Activated CD4-positive, alpha-beta memory T cell treated with anti-CD3 and anti-CD28 coated beads for 36 hours (primary cell): ENCODE measurements at regions not wholly inside any gene's neighbourhood (a gene's known extent, or its start where the extent isn't known, plus 50 kb on each side); places are given as distances from the start of the nearest gene placed in this dataset.
"Not testable (repeated sequence)": the region's sequence is repeated elsewhere in the genome, so short reads cannot be mapped to it uniquely, and the experiment has no call there.

Source experiments
- CTCF ChIA-PET: fragments of 350-600 bp; sonication (Branson Sonifier 250); formaldehyde crosslinking; loops from one replicate; lab custom pipeline; 2021; ENCODE audit warnings: antibody characterized with exemption, inconsistent platforms; lab: Charles Lee
- POLR2A ChIA-PET: fragments of 350-600 bp; sonication (Branson Sonifier 250); formaldehyde crosslinking; loops from one replicate; lab custom pipeline; 2021; ENCODE audit warnings: antibody characterized with exemption; lab: Charles Lee
- DNase-seq: peaks from one replicate; pipeline ENCODE4 v3.0.0-alpha.2; 2020
- H3K27ac Mint-ChIP-seq: one replicate; pipeline ENCODE4 v1.8.0; 2021; ENCODE audit warnings: mixed read lengths
- H3K27me3 Mint-ChIP-seq: one replicate; pipeline ENCODE4 v1.8.0; 2021; ENCODE audit warnings: mixed read lengths
- H3K36me3 Mint-ChIP-seq: one replicate; pipeline ENCODE4 v1.8.0; 2021; ENCODE audit warnings: mixed read lengths
- H3K4me1 Mint-ChIP-seq: one replicate; pipeline ENCODE4 v1.8.0; 2021; ENCODE audit warnings: low read depth, mixed read lengths
- H3K4me3 Mint-ChIP-seq: one replicate; pipeline ENCODE4 v1.8.0; 2021; ENCODE audit warnings: mild to moderate bottlenecking, mixed read lengths
- H3K9me3 Mint-ChIP-seq: one replicate; pipeline ENCODE4 v1.8.0; 2021; ENCODE audit warnings: mixed read lengths
- intact Hi-C: fragments of 100-400 bp; cut with micrococcal nuclease; formaldehyde crosslinking; loops from one replicate; pipeline ENCODE4 v1.15.1; 2023

DNA sequence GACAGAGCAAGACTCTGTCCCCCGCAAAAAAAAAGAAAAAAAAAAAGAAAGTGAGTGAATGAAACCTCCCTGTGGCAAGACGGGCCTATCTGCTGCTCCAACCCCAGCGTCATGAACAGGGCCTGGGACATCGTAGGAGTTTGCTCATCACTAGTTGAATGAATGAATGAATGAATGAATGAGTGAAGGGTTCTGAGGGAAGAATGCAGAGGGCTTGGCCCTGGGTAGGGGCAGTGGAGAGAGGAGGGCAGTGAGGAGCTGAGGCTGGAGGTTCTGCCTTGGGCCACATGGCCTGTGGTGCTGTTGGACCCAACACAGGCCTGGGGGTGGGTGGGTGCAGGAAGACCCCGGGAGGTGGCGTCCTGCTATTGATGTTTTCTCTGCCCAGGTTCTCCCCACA lies 125.5 kb upstream of the CIBAR2 start:
- H3K4me1 Mint-ChIP-seq, result no peaks in the 10 kb centered on the region
- intact Hi-C loops, result no loop called here
- ChIA-PET CTCF (interaction anchor here (0.5 to 1.6 kb wide), 3 partner anchors 15 to 1790 kb away, joined by 3 to 4 read pairs (median 4); no protein-coding TSS in a partner anchor), POLR2A (no interaction called here)
- no peak for DNase-seq
- peaks cover 21% of the 10 kb centered on the region for H3K27me3 Mint-ChIP-seq
- H3K9me3 Mint-ChIP-seq, result no peaks in the 10 kb centered on the region
- no peak overlapping the region for H3K27ac Mint-ChIP-seq
- H3K4me3 Mint-ChIP-seq, result no peak overlapping the region
- H3K36me3 Mint-ChIP-seq, result no peaks in the 10 kb centered on the region

DNA sequence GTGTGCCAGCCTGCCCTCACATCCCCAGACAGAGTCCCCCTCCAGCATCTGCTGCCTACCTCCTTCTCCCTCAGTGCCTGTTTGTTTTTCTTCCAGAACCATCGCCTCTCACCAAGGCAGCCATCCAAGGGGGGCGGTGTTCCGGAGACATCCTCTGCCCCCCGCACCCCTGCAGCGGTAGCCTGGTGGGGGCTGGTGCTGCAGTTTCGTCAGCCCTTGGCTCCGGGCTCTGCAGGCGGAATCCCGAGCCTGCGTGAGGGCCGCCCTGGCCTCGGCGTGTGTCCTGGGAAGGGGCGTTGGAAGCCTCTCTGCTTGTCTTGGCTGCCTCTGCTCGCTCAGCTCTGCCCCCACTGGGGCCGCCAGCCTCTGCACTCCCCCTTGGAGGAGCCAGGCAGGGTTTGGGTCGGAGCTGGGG lies 126.0 kb upstream of the CIBAR2 start:
- no peaks in the 10 kb centered on the region for H3K9me3 Mint-ChIP-seq
- H3K27ac Mint-ChIP-seq, result no peak overlapping the region
- CTCF ChIA-PET, result interaction anchor here (1.6 kb wide), 1 partner anchor 14 kb away, joined by 4 read pairs; no protein-coding TSS in a partner anchor
- intact Hi-C loops, result no loop called here
- H3K27me3 Mint-ChIP-seq, result peaks cover 19% of the 10 kb centered on the region
- DNase-seq, result no peak
- no peaks in the 10 kb centered on the region for H3K36me3 Mint-ChIP-seq
- H3K4me1 Mint-ChIP-seq, result no peaks in the 10 kb centered on the region
- POLR2A ChIA-PET, result no interaction called here
- H3K4me3 Mint-ChIP-seq, result no peak overlapping the region

DNA sequence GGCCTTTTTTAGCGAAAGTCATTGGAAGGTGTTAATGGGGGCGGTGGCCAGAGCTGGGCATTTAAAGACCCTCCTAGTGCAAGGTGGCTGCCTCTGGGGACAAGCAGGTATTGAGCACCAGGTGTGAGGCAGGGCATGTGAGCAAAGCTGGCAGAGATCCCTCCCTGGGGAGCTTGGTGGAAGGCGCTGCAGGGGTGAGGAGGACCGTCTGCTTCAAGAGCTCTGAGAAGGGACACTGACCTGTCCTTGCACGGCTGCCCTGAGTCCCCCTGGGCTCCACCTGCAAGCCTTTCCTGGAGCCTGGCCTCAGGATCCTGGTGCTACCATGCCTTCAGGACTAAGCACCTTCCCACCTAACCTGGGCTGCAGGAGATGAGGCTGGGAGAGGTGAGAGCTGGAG lies 127.0 kb upstream of the CIBAR2 start:
- no peak for DNase-seq
- intact Hi-C loops, result no loop called here
- no peaks in the 10 kb centered on the region for H3K36me3 Mint-ChIP-seq

DNA sequence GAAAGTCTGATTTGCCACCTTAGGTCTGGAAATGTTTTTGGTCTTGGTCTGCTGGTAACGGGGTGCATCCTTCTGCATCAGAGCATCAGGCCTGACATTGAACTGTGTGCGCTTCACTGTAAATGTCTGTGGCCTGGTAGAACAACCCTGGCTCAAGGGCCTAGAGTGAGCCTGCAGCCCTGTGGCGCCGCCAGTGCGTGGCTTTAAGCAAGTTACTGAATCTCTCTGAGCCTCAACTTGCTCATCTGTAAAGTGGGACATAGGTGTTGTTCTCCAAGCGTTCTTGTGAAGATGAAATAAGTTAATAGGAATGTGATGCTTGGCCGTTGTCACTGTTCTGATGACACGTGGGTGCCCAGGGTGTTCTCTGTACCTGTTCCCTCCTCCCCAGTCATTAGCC lies 127.6 kb upstream of the CIBAR2 start:
- DNase-seq, result no peak
- ChIA-PET POLR2A (no interaction called here), CTCF (no interaction called here)
- peaks cover 11% of the 10 kb centered on the region for H3K27me3 Mint-ChIP-seq
- no peaks in the 10 kb centered on the region for H3K36me3 Mint-ChIP-seq
- intact Hi-C loops, result loop anchor here (10.0 kb wide), 1 partner anchor 125 kb away; the partner anchor contains the start of gene CIBAR2
- H3K27ac Mint-ChIP-seq, result no peak overlapping the region
- no peak overlapping the region for H3K4me3 Mint-ChIP-seq
- no peaks in the 10 kb centered on the region for H3K4me1 Mint-ChIP-seq
- H3K9me3 Mint-ChIP-seq, result no peaks in the 10 kb centered on the region

More for the DNA sequence above, 127.0 kb upstream of the CIBAR2 start:
- H3K9me3 Mint-ChIP-seq, result no peaks in the 10 kb centered on the region
- ChIA-PET CTCF (interaction anchor here (1.6 kb wide), 1 partner anchor 13 kb away, joined by 4 read pairs; no protein-coding TSS in a partner anchor), POLR2A (no interaction called here)
- H3K27me3 Mint-ChIP-seq, result peaks cover 13% of the 10 kb centered on the region
- no peak overlapping the region for H3K27ac Mint-ChIP-seq
- no peaks in the 10 kb centered on the region for H3K4me1 Mint-ChIP-seq
- H3K4me3 Mint-ChIP-seq, result no peak overlapping the region

DNA sequence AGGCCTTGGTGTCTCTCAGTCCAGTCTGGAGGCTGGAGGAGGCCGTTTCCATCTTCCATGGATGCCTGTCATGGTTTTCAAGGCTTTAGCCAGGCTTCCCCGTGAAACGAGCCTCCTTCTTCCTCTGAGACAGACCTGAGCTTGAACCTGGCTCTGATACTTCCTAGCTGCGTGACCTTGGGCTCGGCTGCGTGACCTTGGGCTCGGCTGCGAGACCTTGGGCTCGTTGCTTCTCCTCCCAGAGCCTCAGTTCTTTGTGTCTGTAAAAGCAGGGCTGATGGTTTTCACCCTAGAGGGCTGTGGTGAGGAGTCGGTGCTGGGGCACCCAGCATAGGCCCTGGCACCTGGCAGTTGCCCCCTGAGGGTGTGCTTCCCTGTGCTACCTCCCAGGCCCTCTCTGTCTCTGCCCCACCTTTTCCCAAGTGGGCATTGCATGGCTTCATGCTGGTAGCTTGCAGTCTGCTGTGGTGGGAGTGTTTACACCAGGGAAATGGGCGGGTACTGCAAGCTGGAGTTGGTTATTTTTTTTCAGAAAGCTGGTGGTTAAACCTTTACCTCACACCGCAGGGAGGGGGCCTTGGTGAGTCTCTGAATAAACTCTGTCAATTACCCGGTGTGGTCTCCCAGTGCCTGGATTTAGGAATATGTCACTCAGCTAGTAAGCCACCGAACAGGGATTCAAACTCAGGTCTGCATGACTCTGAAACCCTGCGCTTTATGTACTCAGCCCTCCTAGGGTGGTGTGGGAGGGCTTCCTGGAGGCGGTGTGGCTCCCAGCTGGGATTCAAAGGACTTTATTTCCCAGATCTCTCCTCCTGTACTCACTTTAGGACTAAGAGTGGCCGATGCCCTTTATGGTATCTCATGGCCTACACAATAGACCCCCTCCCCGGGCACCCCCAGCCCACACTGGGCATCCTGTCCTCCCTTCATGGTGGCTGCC lies 129.0 kb upstream of the CIBAR2 start:
- no peak for DNase-seq
- POLR2A ChIA-PET, result no interaction called here

DNA sequence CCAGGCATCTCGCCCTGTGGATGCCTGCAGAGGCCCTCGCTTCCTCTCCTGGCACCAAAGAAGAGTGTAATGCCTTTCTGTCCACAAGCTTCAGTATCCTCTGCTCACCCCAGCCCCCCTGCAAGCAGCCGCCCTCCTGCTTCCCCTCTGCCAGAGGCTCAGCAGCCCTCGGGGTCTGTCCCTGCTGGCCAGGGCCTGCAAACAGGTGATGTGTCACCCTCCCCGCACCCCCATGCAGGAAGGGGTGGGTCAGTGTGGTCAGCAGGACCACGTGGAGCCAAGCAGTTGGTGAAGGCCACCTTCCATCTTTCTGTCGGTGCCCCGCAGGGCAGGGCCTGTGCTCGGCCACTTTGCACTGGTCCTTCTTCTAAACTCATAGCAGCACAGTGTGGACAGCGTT lies 129.9 kb upstream of the CIBAR2 start:
- no peak overlapping the region for H3K27ac Mint-ChIP-seq
- H3K27me3 Mint-ChIP-seq, result peaks cover 10% of the 10 kb centered on the region

More for the DNA sequence above, 129.0 kb upstream of the CIBAR2 start:
- no peaks in the 10 kb centered on the region for H3K36me3 Mint-ChIP-seq
- no peak overlapping the region for H3K27ac Mint-ChIP-seq
- no peak overlapping the region for H3K4me3 Mint-ChIP-seq
- H3K27me3 Mint-ChIP-seq, result peaks cover 12% of the 10 kb centered on the region
- intact Hi-C loops, result loop anchor here (10.0 kb wide), 1 partner anchor 126 kb away; the partner anchor contains the start of gene CIBAR2
- peaks cover 2% of the 10 kb centered on the region for H3K4me1 Mint-ChIP-seq
- no peaks in the 10 kb centered on the region for H3K9me3 Mint-ChIP-seq
- CTCF ChIA-PET, result interaction anchor here (1.2 to 1.4 kb wide), 2 partner anchors 12 to 14 kb away, joined by 3 to 5 read pairs; no protein-coding TSS in a partner anchor

DNA sequence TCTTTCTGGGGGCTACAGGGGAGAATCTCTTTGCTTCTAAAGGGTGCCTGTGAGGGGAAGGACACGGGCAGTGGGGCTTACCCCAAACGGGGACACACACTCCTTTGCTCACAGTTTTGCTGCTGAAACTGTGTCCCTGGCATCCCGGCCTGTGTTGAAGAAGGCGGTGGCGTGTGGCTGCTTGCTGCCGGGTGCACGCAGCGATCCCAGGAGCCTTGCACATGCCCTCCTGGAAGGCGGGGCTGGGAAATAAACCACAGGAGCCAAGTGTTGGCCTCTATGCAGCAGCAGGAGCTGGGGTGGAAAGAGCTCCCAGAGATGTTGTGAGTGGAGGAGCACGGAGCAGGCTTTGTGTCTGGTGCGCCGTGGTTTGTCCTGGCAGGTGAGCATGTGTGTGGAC lies 131.0 kb upstream of the CIBAR2 start:
- no peaks in the 10 kb centered on the region for H3K36me3 Mint-ChIP-seq
- POLR2A ChIA-PET, result no interaction called here
- CTCF ChIA-PET, result no interaction called here
- no peak overlapping the region for H3K4me3 Mint-ChIP-seq
- H3K27ac Mint-ChIP-seq, result no peak overlapping the region
- H3K27me3 Mint-ChIP-seq, result peaks cover 11% of the 10 kb centered on the region
- intact Hi-C loops, result loop anchor here (10.0 kb wide), 1 partner anchor 129 kb away; the partner anchor contains the start of gene CIBAR2
- no peak for DNase-seq
- H3K9me3 Mint-ChIP-seq, result no peaks in the 10 kb centered on the region
- H3K4me1 Mint-ChIP-seq, result peaks cover 2% of the 10 kb centered on the region

More for the DNA sequence above, 129.9 kb upstream of the CIBAR2 start:
- Mint-ChIP-seq H3K4me1 (peaks cover 2% of the 10 kb centered on the region), H3K9me3 (no peaks in the 10 kb centered on the region), H3K4me3 (no peak overlapping the region), H3K36me3 (no peaks in the 10 kb centered on the region)
- CTCF ChIA-PET, result interaction anchor here (1.2 kb wide), 1 partner anchor 13 kb away, joined by 3 read pairs; no protein-coding TSS in a partner anchor
- no peak for DNase-seq
- intact Hi-C loops, result loop anchor here (10.0 kb wide), 1 partner anchor 127 kb away; the partner anchor contains the start of gene CIBAR2
- POLR2A ChIA-PET, result no interaction called here

DNA sequence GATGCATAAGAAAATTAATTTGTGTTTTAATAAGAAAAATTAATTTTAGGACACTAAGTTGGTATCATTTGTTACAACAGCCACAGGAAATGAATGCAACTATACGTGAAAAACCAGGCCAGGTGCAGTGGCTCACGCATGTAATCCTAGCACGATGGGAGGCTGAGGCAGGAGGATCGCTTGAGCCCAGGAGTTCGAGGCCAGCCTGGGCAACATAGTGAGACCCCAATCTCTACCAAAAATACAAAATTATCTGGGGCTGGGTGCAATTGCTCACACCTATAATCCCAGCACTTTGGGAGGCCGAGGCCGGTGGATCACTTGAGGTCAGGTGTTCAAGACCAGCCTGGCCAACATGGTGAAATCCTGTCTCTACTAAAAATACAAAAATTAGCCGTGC lies 132.2 kb upstream of the CIBAR2 start:
- H3K4me1 Mint-ChIP-seq, POLR2A ChIA-PET, DNase-seq, H3K36me3 Mint-ChIP-seq, H3K4me3 Mint-ChIP-seq, H3K9me3 Mint-ChIP-seq, H3K27ac Mint-ChIP-seq: not testable (repeated sequence)
- peaks cover 11% of the 10 kb centered on the region for H3K27me3 Mint-ChIP-seq
- CTCF ChIA-PET, result interaction anchor here (0.6 to 1.5 kb wide), 4 partner anchors 9 to 266 kb away, joined by 3 to 7 read pairs (median 4); no protein-coding TSS in a partner anchor
- intact Hi-C loops, result loop anchor here (10.0 kb wide), 1 partner anchor 130 kb away; the partner anchor contains the start of gene CIBAR2

DNA sequence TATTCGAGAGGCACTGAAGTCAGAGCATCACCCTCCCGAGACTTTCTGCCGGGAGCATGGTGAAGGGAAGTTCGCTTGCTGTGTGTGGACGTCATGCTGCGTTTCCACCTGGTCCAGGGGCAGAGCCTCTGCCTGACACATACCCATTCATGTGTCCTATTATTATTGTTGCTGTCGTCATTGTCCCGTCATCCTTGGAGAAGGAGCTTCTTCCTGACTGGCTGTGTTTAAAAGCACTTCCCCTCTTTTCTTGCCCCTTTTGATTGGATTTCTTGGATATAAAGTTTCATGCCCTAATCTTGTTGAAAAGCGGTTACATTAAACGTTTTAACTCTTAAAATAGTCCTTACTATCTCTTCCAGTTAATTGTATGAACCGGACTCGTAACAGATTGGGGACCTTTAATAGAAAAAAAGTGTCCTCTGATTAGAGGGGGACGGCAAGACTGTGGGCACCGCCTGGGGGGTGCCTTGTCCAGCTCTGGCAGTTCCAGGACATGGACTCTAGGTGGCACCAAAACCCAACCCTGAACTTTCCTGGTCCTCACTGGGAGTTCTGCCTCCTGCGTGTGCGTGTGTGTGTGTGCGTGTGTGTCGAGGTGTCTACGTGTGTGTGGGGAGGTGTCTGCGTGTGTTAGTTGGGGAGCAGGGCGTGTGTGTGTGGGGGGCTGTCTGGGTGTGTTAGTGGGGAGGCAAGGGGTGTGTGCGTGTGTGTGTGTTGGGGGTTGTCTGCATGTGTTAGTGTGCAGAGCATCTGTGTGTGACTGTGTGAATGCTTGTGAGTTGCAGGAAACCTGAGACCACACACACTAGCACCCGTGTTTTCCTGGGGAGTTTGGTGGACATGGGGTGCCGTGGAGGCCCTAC lies 133.3 kb upstream of the CIBAR2 start:
- Mint-ChIP-seq H3K9me3 (no peaks in the 10 kb centered on the region), H3K36me3 (no peaks in the 10 kb centered on the region), H3K27me3 (peaks cover 6% of the 10 kb centered on the region), H3K4me3 (no peak overlapping the region), H3K4me1 (peaks cover 2% of the 10 kb centered on the region), H3K27ac (no peak overlapping the region)
- ChIA-PET CTCF (interaction anchor here (0.5 to 1.5 kb wide), 14 partner anchors 7 to 267 kb away, joined by 3 to 7 read pairs (median 3); no protein-coding TSS in a partner anchor), POLR2A (no interaction called here)
- DNase-seq, result peak; percentile 64
- intact Hi-C loops, result loop anchor here (10.0 kb wide), 1 partner anchor 131 kb away; the partner anchor contains the start of gene CIBAR2

DNA sequence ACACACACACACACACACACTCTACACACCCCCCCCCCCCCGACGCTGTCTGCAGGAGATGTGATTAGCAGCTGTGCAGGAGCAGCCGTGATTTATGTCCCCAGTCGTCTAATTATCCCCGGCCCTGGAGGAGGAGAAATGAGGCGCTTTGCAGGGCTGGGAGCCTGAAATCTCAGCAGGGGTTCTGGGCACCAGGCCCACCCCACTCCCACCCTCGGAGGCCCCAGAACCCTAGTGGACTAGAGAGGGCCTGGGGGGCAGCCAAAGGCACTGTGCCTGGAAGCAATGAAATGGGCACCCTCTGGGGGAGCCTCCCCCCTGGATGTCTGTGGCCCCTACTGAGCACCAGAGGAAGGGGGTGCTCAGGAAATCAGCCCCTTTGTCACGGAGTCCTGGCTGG lies 134.2 kb upstream of the CIBAR2 start:
- ChIA-PET CTCF (no interaction called here), POLR2A (no interaction called here)
- peaks cover 6% of the 10 kb centered on the region for H3K27me3 Mint-ChIP-seq
- no peak for DNase-seq
- H3K36me3 Mint-ChIP-seq, result no peaks in the 10 kb centered on the region
- no peak overlapping the region for H3K4me3 Mint-ChIP-seq
- no peak overlapping the region for H3K27ac Mint-ChIP-seq
- peaks cover 2% of the 10 kb centered on the region for H3K4me1 Mint-ChIP-seq
- intact Hi-C loops, result loop anchor here (10.0 kb wide), 1 partner anchor 132 kb away; the partner anchor contains the start of gene CIBAR2
- H3K9me3 Mint-ChIP-seq, result no peaks in the 10 kb centered on the region

DNA sequence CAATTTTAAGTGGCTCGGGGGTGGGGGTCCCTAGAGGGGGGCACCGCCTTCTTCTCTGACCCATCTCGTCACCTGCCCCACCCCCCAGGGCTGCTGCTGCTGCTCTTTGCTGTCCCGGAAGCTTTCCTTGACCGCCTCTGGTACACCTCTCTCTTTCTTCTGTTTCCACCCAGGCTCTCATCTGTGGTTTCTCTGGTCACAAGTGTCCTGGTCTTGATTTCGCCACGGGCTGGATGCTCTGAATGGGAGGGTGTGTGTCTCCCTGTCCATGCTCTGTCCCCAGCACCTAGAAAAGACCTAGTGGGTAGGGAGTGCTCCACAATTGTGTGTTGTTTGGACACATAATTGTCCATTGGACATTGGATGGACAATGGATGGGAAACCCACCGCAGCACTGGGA lies 134.7 kb upstream of the CIBAR2 start:
- H3K4me1 Mint-ChIP-seq, result peaks cover 2% of the 10 kb centered on the region
- H3K27me3 Mint-ChIP-seq, result peaks cover 6% of the 10 kb centered on the region
- intact Hi-C loops, result loop anchor here (10.0 kb wide), 1 partner anchor 132 kb away; the partner anchor contains the start of gene CIBAR2
- no peak overlapping the region for H3K27ac Mint-ChIP-seq
- POLR2A ChIA-PET, result no interaction called here
- no peak overlapping the region for H3K4me3 Mint-ChIP-seq
- CTCF ChIA-PET, result no interaction called here
- no peak for DNase-seq
- H3K36me3 Mint-ChIP-seq, result no peaks in the 10 kb centered on the region
- no peaks in the 10 kb centered on the region for H3K9me3 Mint-ChIP-seq
